ENCODE measurements at regions not wholly inside any gene's neighbourhood (a gene's known extent, or its start where the extent isn't known, plus 50 kb on each side); places are given as distances from the start of the nearest gene placed in this dataset.

DNA sequence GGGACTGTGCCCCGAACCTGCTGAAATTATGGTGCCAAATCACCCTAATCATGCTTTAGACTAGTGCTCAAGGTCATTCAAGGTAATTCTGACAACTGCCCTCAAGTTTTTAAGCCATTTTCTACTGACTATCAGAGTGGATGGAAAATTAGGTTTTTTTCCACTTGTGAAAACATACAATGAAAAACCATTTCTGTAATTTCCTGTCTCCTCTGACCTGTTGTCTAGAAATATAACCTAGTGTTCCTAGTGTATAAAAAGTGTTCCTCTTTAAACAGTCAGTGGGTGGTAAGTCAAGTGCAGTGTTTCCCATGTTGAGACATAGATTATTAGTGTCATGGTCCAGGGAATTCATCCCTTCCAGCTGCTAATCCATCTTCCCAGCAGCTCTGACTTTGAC lies 232.8 kb upstream of the UMPS start:
- no peak for DNase-seq (ENCODE audit: low read depth)

- no peak for DNase-seq (ENCODE audit: low read depth)
These were observed 231.4 kb upstream of the UMPS start for GRCh38 chr3:124498891-124499290.

GRCh38 chr3:124504332-124505059 lies 225.8 kb upstream of the UMPS start:
- no peak for DNase-seq (ENCODE audit: low read depth)

DNA sequence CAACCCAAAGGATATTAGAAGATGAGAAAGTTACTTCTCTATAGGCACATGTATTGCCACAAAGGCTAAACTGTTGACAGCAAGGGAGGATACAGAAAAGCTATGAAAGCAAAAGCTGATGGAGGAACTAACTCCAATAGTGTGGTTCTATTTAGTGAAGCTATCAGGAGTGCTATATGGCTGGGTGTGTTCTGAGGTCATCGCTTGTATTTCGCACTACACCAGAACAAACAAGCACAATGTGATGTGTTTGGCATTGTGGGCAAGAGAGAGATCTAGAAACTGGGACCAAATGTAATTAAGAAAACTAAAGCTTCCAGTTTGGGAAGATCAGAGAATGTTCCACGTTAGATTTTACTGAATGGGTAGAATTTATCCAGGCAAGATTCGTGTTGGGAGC lies 220.4 kb upstream of the UMPS start:
- DNase-seq (ENCODE audit: low read depth) = no peak

DNA sequence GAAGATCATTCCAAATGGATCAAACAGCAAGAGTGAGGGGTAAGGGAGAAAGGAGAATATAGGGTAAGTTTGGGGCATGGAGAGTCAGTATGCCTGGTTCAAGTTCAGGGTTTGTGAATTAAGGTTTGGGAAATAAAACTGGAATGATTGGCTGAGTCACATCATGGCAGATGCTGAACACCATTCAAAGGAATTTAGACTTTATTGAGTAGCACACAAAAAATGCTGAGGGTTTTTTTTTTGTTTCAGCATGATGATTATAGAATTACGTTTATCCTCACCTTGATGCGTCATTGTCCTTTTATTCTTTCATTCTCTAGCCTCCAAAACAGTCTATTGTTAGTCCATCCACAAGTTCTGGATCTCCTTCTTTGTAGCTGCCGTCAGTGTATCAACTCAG lies 220.0 kb upstream of the UMPS start:
- no peak for DNase-seq (ENCODE audit: low read depth)

DNA sequence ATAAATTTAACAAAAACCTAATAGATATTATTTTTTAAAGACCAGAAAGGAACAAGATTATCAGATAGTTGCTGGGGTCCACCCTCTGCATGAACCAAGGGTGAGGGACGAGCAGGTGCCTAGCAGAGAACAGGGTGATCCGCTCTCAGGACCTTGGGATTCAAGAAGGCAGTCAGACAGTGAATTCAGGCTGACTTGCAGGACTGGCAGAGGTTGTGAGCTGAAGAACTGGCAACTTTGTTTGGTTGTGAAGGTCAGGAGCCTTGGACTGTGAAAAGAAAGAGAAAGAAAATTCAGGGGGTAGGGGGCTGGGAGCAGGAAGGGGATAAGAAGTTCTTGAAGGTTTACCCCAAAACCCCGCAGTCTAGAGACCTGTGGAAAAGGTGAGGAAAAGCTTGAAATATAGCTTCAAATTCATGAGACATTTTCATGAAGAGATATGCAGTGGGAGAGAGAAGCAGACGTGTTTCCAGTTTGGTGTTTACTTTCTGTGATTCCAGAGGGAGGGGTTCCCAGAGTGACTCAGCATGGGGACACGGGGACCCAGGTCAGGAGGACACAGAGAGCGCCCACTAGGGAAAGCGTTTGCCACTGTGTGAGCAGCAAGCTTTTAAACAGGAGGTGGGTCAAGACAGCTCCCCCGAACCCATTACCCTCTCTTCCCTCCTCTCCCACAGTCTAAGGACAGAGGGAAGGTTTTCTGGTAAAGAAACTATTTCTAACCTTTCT lies 217.2 kb upstream of the UMPS start:
- DNase-seq (ENCODE audit: low read depth) = no peak

- no peak for DNase-seq (ENCODE audit: low read depth)
These were observed 216.6 kb upstream of the UMPS start for GRCh38 chr3:124513610-124513997.

DNA sequence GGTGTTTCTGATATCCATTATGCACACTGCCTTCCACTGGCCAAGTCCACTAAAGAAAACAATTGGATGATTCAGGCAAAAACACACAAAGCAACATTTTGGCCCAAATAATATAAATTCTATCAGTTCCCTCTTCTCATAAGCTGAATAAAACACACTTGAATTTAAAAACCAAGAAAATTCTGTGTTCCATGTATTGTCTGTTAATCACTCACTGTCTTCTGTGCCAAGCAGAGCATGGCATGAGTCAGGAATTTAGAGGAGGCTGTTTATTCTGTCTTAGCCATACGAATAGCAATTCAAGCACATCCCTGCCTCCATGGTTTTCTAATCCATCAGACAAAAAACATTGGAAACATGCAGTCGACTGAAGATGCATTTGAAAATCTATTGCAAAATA lies 215.6 kb upstream of the UMPS start:
- no peak for DNase-seq (ENCODE audit: low read depth)

GRCh38 chr3:124516333-124516732 lies 213.9 kb upstream of the UMPS start:
- no peak for DNase-seq (ENCODE audit: low read depth)

DNA sequence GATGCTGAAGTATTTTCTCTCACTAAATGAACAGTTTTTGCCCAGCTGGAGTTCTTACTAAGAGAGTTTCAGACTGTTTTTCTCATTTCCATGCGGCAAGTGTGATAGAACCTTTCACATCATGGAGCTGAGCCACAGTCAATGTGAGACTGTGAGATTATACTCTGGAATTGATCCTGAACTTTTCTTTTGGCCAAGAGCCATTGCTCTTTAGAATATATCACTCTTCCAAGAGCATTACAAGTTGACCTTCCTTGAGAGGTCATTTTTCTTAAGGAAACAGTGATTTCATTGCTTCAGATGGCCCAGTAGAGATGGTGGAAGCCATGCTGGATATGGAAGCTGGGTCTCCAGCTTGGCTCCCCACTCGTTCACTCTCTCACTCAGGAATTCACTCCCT lies 212.9 kb upstream of the UMPS start:
- no peak for DNase-seq (ENCODE audit: low read depth)

DNA sequence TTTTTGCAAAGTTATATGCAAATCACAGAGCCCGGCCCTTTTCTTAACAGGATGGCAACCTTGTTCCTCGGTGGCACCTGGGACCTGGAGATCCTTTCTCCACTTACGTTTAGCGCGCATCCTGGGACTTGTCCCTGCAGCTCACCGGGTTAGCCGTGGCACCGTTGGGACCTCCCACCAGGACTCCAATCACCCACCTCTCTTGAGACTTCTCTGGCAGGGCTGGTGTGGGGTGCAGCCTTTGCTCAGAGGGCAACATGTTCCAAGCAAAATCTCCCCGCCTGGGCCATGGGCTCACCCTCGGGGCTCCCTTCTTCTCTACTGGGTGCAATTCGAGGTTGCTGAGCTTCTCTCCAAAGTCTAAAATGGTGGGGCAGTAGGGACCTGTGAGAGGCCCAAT lies 211.9 kb upstream of the UMPS start:
- no peak for DNase-seq (ENCODE audit: low read depth)

DNA sequence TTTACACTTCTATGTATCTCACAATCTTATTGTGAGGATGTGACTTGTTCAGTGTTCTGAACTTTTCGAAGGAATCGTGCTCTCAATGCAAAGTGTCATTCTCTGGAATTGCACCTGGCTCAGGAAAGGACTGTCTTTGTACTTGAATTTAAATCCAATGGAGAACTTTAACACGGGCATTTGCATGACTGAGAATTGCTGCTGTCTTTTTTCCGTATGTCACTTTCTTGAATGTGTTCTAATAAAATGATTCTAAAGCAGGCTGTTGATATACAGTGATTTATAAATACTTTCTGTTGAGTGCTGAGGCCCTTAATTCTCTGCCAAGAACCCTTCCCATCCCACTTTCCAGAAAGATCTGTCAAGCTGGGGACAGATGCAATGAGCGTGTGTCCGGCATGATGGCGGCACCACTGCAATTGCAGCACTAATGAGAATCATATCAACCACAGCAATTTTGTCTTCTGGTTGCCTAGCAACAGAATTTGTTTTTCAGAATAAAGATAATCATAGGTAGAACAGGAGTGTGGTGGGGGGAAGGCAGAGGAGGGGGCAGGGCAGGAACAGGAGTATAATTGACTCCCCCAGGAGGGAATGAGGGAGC lies 210.6 kb upstream of the UMPS start:
- DNase-seq (ENCODE audit: low read depth) = no peak

DNA sequence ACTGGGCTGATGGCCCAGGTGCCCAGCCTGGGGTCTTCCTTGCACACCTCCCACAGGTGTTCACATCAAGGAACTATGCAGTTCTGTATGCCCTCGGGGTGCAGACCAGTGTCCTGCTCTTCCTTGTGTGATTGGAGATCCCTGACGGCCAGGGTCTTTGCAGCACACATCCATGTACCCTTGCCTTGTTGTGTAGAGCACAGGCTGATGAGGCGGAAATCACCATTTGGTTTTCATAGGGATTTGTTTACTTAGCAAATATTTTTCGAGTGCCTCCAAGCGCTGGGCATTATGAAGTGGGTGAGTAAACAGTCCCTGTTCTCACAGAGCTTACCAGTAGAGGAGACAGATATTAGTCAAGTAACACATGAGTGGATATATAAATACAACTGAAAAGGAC lies 209.3 kb upstream of the UMPS start:
- DNase-seq (ENCODE audit: low read depth) = no peak

DNA sequence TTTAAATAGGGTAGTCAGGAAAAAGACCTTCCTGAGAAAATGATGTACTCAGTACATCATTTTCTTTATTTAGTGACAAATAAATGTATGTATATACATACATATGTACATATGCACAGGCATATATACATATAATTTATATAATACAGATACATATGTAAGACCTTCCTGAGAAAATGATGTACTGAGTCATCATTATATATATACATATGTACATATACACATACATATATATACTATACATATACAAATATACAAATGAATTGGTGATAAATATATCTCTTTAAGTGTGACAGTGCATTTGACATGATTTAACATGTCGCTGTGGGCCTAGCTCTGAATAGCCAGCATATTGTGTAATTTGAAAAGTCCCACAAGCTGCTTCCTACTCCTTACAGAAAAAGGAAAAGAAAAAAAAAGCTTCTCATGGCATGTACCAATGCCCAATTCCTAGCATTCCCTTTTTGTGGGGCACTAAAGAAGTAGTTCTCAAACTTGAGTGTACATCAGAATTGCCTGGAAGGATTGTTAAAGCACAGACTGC lies 208.1 kb upstream of the UMPS start:
- no peak for DNase-seq (ENCODE audit: low read depth)

DNA sequence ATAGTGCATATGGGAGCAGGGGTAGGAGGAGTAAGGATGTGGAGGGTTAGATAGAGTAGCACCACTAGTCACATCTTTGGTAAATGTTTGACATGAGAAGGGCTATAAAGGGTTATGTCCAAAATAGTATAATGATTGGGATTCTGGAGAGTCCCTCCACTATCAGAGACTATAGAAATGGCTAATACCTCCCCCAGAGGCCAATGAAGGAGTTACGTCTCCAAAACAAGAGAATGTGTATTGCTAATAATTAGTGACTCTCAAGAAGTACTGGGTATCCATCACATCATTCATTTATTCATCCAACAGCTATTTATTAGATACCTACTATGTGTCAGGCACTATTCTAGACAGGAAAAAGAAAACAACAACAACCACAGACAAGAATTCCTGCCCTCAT lies 203.7 kb upstream of the UMPS start:
- no peak for DNase-seq (ENCODE audit: low read depth)

DNA sequence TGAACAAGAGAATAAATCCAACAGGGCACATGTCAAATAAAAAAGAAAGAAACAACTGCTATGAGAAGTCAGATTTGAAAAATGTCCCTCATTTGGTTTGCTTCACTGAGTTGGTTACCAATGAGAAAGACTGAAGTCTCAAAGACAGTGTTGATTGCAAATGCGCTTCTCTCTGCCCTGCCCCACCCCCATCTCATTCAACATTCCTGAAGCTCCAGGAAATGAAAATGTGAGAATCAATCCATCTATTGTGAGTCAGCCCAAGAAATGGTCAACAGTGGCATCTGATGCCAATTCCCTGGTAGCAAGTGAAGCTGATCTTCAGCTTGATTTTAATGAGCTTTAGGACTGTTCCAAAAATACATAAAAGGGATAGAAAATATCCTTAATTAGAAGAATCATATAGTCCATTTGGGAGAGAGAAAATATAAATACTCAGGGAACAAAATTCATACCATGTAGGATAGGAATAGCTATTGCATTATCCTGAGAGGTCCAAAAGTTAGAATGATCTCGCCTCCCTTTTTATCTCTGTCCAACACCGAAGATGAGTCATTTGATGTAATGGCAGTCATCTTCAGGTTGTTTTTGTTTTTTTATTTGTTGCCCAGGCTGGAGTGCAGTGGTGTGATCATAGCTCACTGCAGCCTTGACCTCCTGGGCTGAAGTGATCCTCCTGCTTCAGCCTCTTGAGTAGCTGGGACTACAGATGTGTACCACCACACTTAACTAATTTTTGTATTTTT lies 200.3 kb upstream of the UMPS start:
- no peak for DNase-seq (ENCODE audit: low read depth)

GRCh38 chr3:124530916-124531315 lies 199.3 kb upstream of the UMPS start:
- DNase-seq (ENCODE audit: low read depth) = no peak

DNA sequence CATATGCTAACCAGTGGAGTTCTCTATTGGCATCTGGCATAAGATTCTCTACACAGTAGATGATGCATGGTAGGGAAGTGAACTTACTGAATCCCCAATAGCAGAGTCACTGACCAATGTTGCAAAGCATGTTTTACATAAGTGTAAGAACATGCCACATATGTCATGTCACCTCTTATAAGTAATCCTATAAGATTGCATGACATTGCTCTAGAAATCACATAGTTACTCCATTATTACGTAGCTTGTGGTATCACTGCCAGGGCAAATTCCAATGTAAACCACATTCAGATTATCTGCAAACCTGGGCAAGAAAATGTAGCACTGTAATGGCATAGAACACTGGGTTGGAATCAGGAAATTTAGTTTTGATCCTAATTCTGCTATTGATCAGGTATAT lies 198.2 kb upstream of the UMPS start:
- DNase-seq (ENCODE audit: low read depth) = no peak

- DNase-seq (ENCODE audit: low read depth) = no peak
These were observed 194.9 kb upstream of the UMPS start for GRCh38 chr3:124535306-124535705.

GRCh38 chr3:124540550-124541211 lies 189.6 kb upstream of the UMPS start:
- DNase-seq (ENCODE audit: low read depth) = no peak

DNA sequence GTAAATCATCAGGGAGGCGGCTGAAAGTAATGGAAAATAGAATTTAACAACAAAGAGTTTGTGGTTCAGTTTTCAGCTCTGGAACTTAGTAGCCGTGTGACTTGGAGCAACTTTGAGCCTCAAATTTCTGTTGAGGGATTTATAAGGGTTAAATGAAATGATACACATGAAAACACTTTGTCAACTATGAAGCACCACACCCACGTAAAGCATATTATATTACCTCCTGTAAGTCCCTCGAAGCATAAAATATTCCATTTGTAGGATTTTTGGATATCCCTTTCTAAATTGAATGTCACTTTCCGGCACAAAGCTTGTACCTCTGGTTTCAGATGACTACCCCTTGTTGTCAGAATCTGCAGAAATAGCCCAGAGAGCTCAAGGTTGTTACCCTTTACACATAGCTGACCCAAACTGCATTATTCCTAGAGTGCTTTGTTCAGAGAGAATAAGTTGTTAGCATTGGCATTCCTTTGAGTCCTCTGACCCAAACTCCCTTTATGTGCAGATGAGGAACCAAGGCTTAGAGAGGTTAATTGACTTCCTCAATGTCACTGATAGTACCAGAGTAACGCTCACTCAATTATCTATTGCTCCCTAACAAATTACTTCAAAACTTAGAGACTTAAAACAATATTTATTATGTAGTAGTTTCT lies 187.9 kb upstream of the UMPS start:
- DNase-seq (ENCODE audit: low read depth) = no peak
